SK-N-SH treated with all-trans-retinoic acid at 6 μM for 48 hours (cell line): ENCODE measurements at regions not wholly inside any gene's neighbourhood (a gene's known extent, or its start where the extent isn't known, plus 50 kb on each side); places are given as distances from the start of the nearest gene placed in this dataset.
A peak's percentile ranks its signal among the peaks of the same experiment; 100 is the strongest.

Experiments used
- ATAC-seq: fragments of 200-7000 bp; cut with Tn5 transposase; 3 replicates; pipeline ENCODE4 v1.9.1; 2020; ENCODE audit warnings: mild to moderate bottlenecking, moderate library complexity
- ARNTL ChIP-seq: fragments of 450-650 bp; formaldehyde crosslinking; IDR thresholded peaks from 2 replicates; pipeline ENCODE4 v1.5.0; 2020; ENCODE audit warnings: low read depth, mild to moderate bottlenecking, moderate library complexity, borderline replicate concordance
- BACH2 ChIP-seq: fragments of 250-450 bp; sonication (Bioruptor Pico); IDR thresholded peaks from 2 replicates; pipeline ENCODE4 v1.9.0; 2021; ENCODE audit warnings: mild to moderate bottlenecking, borderline replicate concordance
- CSRNP3 ChIP-seq: fragments of 250-450 bp; sonication (Bioruptor Pico); IDR thresholded peaks from 2 replicates; pipeline ENCODE4 v1.5.1; 2021; ENCODE audit warnings: mild to moderate bottlenecking, moderate library complexity
- ESRRG ChIP-seq: fragments of 250-450 bp; sonication (Bioruptor Pico); IDR thresholded peaks from 2 replicates; pipeline ENCODE4 v1.6.1; 2021; ENCODE audit warnings: mild to moderate bottlenecking
- GLIS3 ChIP-seq: fragments of 250-450 bp; sonication (Bioruptor Pico); IDR thresholded peaks from 2 replicates; pipeline ENCODE4 v1.5.0; 2020; ENCODE audit warnings: mild to moderate bottlenecking, moderate library complexity
- ISL1 ChIP-seq: fragments of 250-450 bp; sonication (Bioruptor Pico); IDR thresholded peaks from 2 replicates; pipeline ENCODE4 v2.1.2; 2022; ENCODE audit warnings: mild to moderate bottlenecking, moderate library complexity
- OSR1 ChIP-seq: fragments of 250-450 bp; sonication (Bioruptor Pico); IDR thresholded peaks from 2 replicates; pipeline ENCODE4 v1.8.0; 2022; ENCODE audit warnings: moderate library complexity, mild to moderate bottlenecking, inconsistent platforms
- PATZ1 ChIP-seq: fragments of 250-450 bp; sonication (Bioruptor Pico); IDR thresholded peaks from 2 replicates; pipeline ENCODE4 v1.8.0; 2020; ENCODE audit warnings: mild to moderate bottlenecking, moderate library complexity, borderline replicate concordance
- POU6F1 ChIP-seq: fragments of 250-450 bp; sonication (Bioruptor Pico); IDR thresholded peaks from 2 replicates; pipeline ENCODE4 v1.8.0; 2021; ENCODE audit warnings: low read depth, mild to moderate bottlenecking, moderate library complexity, borderline replicate concordance
- PPARA ChIP-seq: fragments of 250-450 bp; sonication (Bioruptor Pico); IDR thresholded peaks from 2 replicates; pipeline ENCODE4 v1.5.0; 2020; ENCODE audit warnings: mild to moderate bottlenecking, borderline replicate concordance
- RARB ChIP-seq: fragments of 250-450 bp; sonication (Bioruptor Pico); IDR thresholded peaks from 2 replicates; pipeline ENCODE4 v1.8.0; 2021; ENCODE audit warnings: mild to moderate bottlenecking, moderate library complexity
- SNAI2 ChIP-seq: fragments of 250-450 bp; sonication (Bioruptor Pico); IDR thresholded peaks from 2 replicates; pipeline ENCODE4 v1.5.0; 2020; ENCODE audit warnings: mild to moderate bottlenecking, moderate library complexity
- TCF4 ChIP-seq: fragments of 250-450 bp; sonication (Bioruptor Pico); IDR thresholded peaks from 2 replicates; pipeline ENCODE4 v1.8.0; 2021; ENCODE audit warnings: mild to moderate bottlenecking, moderate library complexity, borderline replicate concordance
- TOX ChIP-seq: fragments of 250-450 bp; sonication (Bioruptor Pico); IDR thresholded peaks from 2 replicates; pipeline ENCODE4 v1.8.0; 2021; ENCODE audit warnings: mild to moderate bottlenecking, moderate library complexity, borderline replicate concordance
- TSHZ2 ChIP-seq: fragments of 250-450 bp; sonication (Bioruptor Pico); IDR thresholded peaks from 2 replicates; pipeline ENCODE4 v1.5.0; 2020; ENCODE audit warnings: mild to moderate bottlenecking, moderate library complexity
- ZFP30 ChIP-seq: fragments of 450-650 bp; formaldehyde crosslinking; IDR thresholded peaks from 2 replicates; pipeline ENCODE4 v1.5.0; 2022; ENCODE audit warnings: mild to moderate bottlenecking, moderate library complexity
- ZNF565 ChIP-seq: fragments of 450-650 bp; formaldehyde crosslinking; conservative IDR thresholded peaks from 2 replicates; pipeline ENCODE4 v1.5.0; 2020; ENCODE audit warnings: low read depth, mild to moderate bottlenecking, moderate library complexity
- ZNF70 ChIP-seq: fragments of 450-650 bp; formaldehyde crosslinking; IDR thresholded peaks from 2 replicates; pipeline ENCODE4 v1.5.0; 2020; ENCODE audit warnings: mild to moderate bottlenecking, moderate library complexity

GRCh38 chr6:139713424-139713823 is 339.0 kb upstream of the CITED2 start (continued):
- TF ChIP-seq PATZ1 (CRISPR knock-in tag): no peak
- no peak for TF ChIP-seq ZNF565 (CRISPR knock-in tag)
- no peak for TF ChIP-seq ESRRG (CRISPR knock-in tag)
- TF ChIP-seq PPARA (CRISPR knock-in tag): no peak
- TF ChIP-seq POU6F1: no peak
- no peak for TF ChIP-seq ARNTL
- TF ChIP-seq RARB (CRISPR knock-in tag): no peak

GRCh38 chr6:139712830-139713229 is 338.4 kb upstream of the CITED2 start:
- no peak for ATAC-seq

GRCh38 chr6:139711804-139712585 is 337.5 kb upstream of the CITED2 start:
- no peak for ATAC-seq
- TF ChIP-seq BACH2 (CRISPR knock-in tag): no peak
- no peak for TF ChIP-seq OSR1
- no peak for TF ChIP-seq POU6F1
- TF ChIP-seq ZFP30 (CRISPR knock-in tag): no peak
- no peak for TF ChIP-seq ZNF70
- 0 out of 2 replicates have a peak, but pooled peaks have one; percentile 22 for TF ChIP-seq ISL1

More at GRCh38 chr6:139712830-139713229, 338.4 kb upstream of the CITED2 start:
- TF ChIP-seq ZFP30 (CRISPR knock-in tag): no peak
- TF ChIP-seq, all 23 proteins: peak for 0

- no peak for TF ChIP-seq TSHZ2 (CRISPR knock-in tag)
- no peak for TF ChIP-seq CSRNP3 (CRISPR knock-in tag)
- no peak for TF ChIP-seq GLIS3 (CRISPR knock-in tag)
- no peak for TF ChIP-seq TCF4 (CRISPR knock-in tag)
- TF ChIP-seq ARNTL: no peak
- no peak for TF ChIP-seq PPARA (CRISPR knock-in tag)
- TF ChIP-seq POU6F1: no peak
- TF ChIP-seq TOX: no peak
- no peak for TF ChIP-seq SNAI2 (CRISPR knock-in tag)
- TF ChIP-seq, all 23 proteins: peak for 0
- no peak for ATAC-seq
These were observed 336.1 kb upstream of the CITED2 start for GRCh38 chr6:139710556-139710955.
